ENCODE measurements at regions not wholly inside any gene's neighbourhood (a gene's known extent, or its start where the extent isn't known, plus 50 kb on each side); places are given as distances from the start of the nearest gene placed in this dataset.

- Mint-ChIP-seq H3K36me3 (ENCODE audit: low read depth) (no peaks in the 10 kb centered on the region), H3K27me3 (ENCODE audit: low read depth) (peaks cover 49% of the 10 kb centered on the region), H3K9me3 (peaks cover 6% of the 10 kb centered on the region), H3K4me3 (no peak overlapping the region), H3K4me1 (peaks cover 12% of the 10 kb centered on the region), H3K27ac (no peak overlapping the region)
- no peak for TF ChIP-seq CTCF (IDR thresholded peaks at IDR 0.05; ENCODE audit: unreplicated experiment in 3 of 3)
Observed at GRCh38 chr20:51077686-51078060, 54.8 kb upstream of the KCNG1 start.

- Mint-ChIP-seq H3K27me3 (ENCODE audit: low read depth) (peaks cover 43% of the 10 kb centered on the region), H3K27ac (no peak overlapping the region), H3K4me1 (peaks cover 12% of the 10 kb centered on the region), H3K9me3 (peaks cover 6% of the 10 kb centered on the region), H3K36me3 (ENCODE audit: low read depth) (no peaks in the 10 kb centered on the region), H3K4me3 (no peak overlapping the region)
- TF ChIP-seq CTCF (IDR thresholded peaks at IDR 0.05; ENCODE audit: unreplicated experiment in 3 of 3): no peak
Observed at GRCh38 chr20:51076786-51077685, 54.1 kb upstream of the KCNG1 start.

- H3K36me3 Mint-ChIP-seq (ENCODE audit: low read depth): no peaks in the 10 kb centered on the region
- H3K4me3 Mint-ChIP-seq: no peak overlapping the region
- H3K27ac Mint-ChIP-seq: no peak overlapping the region
- peaks cover 41% of the 10 kb centered on the region for H3K27me3 Mint-ChIP-seq (ENCODE audit: low read depth)
- no peak for TF ChIP-seq CTCF (IDR thresholded peaks at IDR 0.05; ENCODE audit: unreplicated experiment in 3 of 3)
- H3K9me3 Mint-ChIP-seq: peaks cover 6% of the 10 kb centered on the region
- peaks cover 12% of the 10 kb centered on the region for H3K4me1 Mint-ChIP-seq
Observed at GRCh38 chr20:51074062-51074461, 51.2 kb upstream of the KCNG1 start.

Measured in nephron (organoid).